GM23248 (cell line): ENCODE measurements at regions not wholly inside any gene's neighbourhood (a gene's known extent, or its start where the extent isn't known, plus 50 kb on each side); places are given as distances from the start of the nearest gene placed in this dataset.

Source experiments
- EZH2 ChIP-seq: fragments of 200-600 bp; sonication (generic); IDR thresholded peaks from 2 replicates; pipeline ENCODE4 v1.6.1; 2018; ENCODE audit warnings: antibody characterized with exemption, mild to moderate bottlenecking; ENCODE audit not compliant: insufficient read depth, poor library complexity, severe bottlenecking
- EZH2phosphoT487 ChIP-seq: fragments of 200-600 bp; sonication (generic); IDR thresholded peaks from 2 replicates; pipeline ENCODE4 v1.6.1; 2018; ENCODE audit warnings: antibody characterized with exemption, moderate library complexity, mild to moderate bottlenecking, low read depth; ENCODE audit not compliant: insufficient read depth

DNA sequence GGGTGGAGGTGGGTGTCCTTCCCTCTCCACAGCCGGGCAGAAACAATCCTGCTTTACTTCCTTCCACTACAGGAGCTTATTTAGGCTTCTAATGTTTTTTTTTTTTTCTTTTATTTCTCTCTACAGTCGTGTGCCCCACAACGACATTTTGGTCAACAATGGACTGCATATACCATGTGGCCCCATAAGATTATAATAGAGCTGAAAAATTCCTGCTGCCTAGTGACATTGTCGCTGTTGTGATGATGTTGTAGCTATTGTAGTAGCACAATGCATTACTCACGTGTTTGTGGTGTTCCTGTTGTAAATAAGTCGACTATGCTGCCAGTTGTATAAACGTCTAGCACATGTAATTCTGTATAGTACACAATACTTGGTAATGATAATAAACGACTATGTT is 153.7 kb downstream of the IL20RB start:
- TF ChIP-seq EZH2 (no peak), EZH2phosphoT487 (no peak)
